GM23338 (cell line): ENCODE measurements at regions not wholly inside any gene's neighbourhood (a gene's known extent, or its start where the extent isn't known, plus 50 kb on each side); places are given as distances from the start of the nearest gene placed in this dataset.

ENCODE experiments used
- ATAC-seq: fragments of 200-7000 bp; cut with Tn5 transposase; 3 replicates; pipeline ENCODE4 v1.9.1; 2020
- DNase-seq: peaks from one replicate; pipeline ENCODE4 v3.0.0-alpha.2; 2015; ENCODE audit warnings: low spot score
- H2AFZ ChIP-seq: fragments of 200-600 bp; sonication (generic); 2 replicates; pipeline ENCODE4 v1.8.0; 2016; ENCODE audit warnings: antibody characterized with exemption, mild to moderate bottlenecking, moderate library complexity
- H3F3A ChIP-seq: fragments of 200-600 bp; sonication (generic); replicated peaks from 2 replicates; pipeline ENCODE4 v1.8.0; 2017; ENCODE audit warnings: antibody characterized with exemption, mixed run types, low read depth
- H3K27ac ChIP-seq: fragments of 200-600 bp; sonication (generic); 2 replicates; pipeline ENCODE4 v1.6.1; 2016; ENCODE audit warnings: low read depth
- H3K27me3 ChIP-seq: fragments of 200-600 bp; sonication (generic); 2 replicates; pipeline ENCODE4 v1.8.0; 2016; ENCODE audit warnings: mild to moderate bottlenecking, mixed run types, moderate library complexity; ENCODE audit not compliant: insufficient read depth
- H3K36me3 ChIP-seq: fragments of 200-600 bp; sonication (generic); 2 replicates; pipeline ENCODE4 v1.8.0; 2016; ENCODE audit warnings: mild to moderate bottlenecking; ENCODE audit not compliant: insufficient read depth
- H3K4me1 ChIP-seq: fragments of 200-600 bp; sonication (generic); 2 replicates; pipeline ENCODE4 v1.8.0; 2016; ENCODE audit warnings: mild to moderate bottlenecking, moderate library complexity; ENCODE audit not compliant: insufficient read depth
- H3K4me2 ChIP-seq: fragments of 200-600 bp; sonication (generic); 2 replicates; pipeline ENCODE4 v1.7.1; 2017; ENCODE audit warnings: mixed run types
- H3K4me3 ChIP-seq: fragments of 200-600 bp; sonication (generic); 2 replicates; pipeline ENCODE4 v1.6.1; 2016; ENCODE audit warnings: mixed run types
- H3K79me2 ChIP-seq: fragments of 200-600 bp; sonication (generic); replicated peaks from 2 replicates; pipeline ENCODE4 v1.8.0; 2017; ENCODE audit warnings: mild to moderate bottlenecking; ENCODE audit not compliant: insufficient read depth
- H3K9me2 ChIP-seq: fragments of 200-600 bp; sonication (generic); 2 replicates; pipeline ENCODE4 v1.8.0; 2017; ENCODE audit not compliant: insufficient read depth
- H4K20me1 ChIP-seq: fragments of 200-600 bp; sonication (generic); replicated peaks from 2 replicates; pipeline ENCODE4 v1.8.0; 2017; ENCODE audit warnings: mild to moderate bottlenecking; ENCODE audit not compliant: insufficient read depth
- H3K27ac Mint-ChIP-seq: 2 replicates; pipeline ENCODE4 v1.8.0; 2020; ENCODE audit warnings: inconsistent platforms, mild to moderate bottlenecking, moderate library complexity, mixed read lengths
- H3K27me3 Mint-ChIP-seq: 3 replicates; pipeline ENCODE4 v1.8.0; 2022; ENCODE audit warnings: low read depth, mild to moderate bottlenecking, moderate library complexity, mixed read lengths, inconsistent platforms; ENCODE audit not compliant: insufficient read depth, poor library complexity
- H3K36me3 Mint-ChIP-seq: 3 replicates; pipeline ENCODE4 v1.8.0; 2021; ENCODE audit warnings: low read depth, mild to moderate bottlenecking, inconsistent platforms, moderate library complexity, mixed read lengths
- H3K4me1 Mint-ChIP-seq: 3 replicates; pipeline ENCODE4 v1.8.0; 2020; ENCODE audit warnings: mild to moderate bottlenecking, inconsistent platforms, mixed read lengths
- H3K4me3 Mint-ChIP-seq: 3 replicates; pipeline ENCODE4 v1.8.0; 2021; ENCODE audit warnings: moderate library complexity, mild to moderate bottlenecking, inconsistent platforms, mixed read lengths
- H3K9me3 Mint-ChIP-seq: 3 replicates; pipeline ENCODE4 v1.8.0; 2020; ENCODE audit warnings: moderate library complexity, mild to moderate bottlenecking, inconsistent platforms, mixed read lengths
- CREB1 ChIP-seq: fragments of 250-450 bp; sonication (Bioruptor Pico); IDR thresholded peaks from 2 replicates; pipeline ENCODE4 v1.5.0; 2020; ENCODE audit warnings: low read depth, mild to moderate bottlenecking, moderate library complexity
- ETS1 ChIP-seq: IDR thresholded peaks from 2 replicates; pipeline ENCODE4 v1.6.1; 2016; ENCODE audit warnings: antibody characterized with exemption
- NANOG ChIP-seq: IDR thresholded peaks from 2 replicates; pipeline ENCODE4 v1.6.1; 2016; ENCODE audit warnings: antibody characterized with exemption, borderline replicate concordance
- STAT1 ChIP-seq: IDR thresholded peaks from one replicate; pipeline ENCODE4 v1.6.1; 2016; ENCODE audit warnings: antibody characterized with exemption; ENCODE audit not compliant: unreplicated experiment
- ZNF114 ChIP-seq: fragments of 250-450 bp; sonication (Bioruptor Pico); IDR thresholded peaks from 2 replicates; pipeline ENCODE4 v1.5.0; 2020; ENCODE audit warnings: mild to moderate bottlenecking, moderate library complexity
- ZNF331 ChIP-seq: fragments of 250-450 bp; sonication (Bioruptor Pico); IDR thresholded peaks from 2 replicates; pipeline ENCODE4 v1.5.0; 2020; ENCODE audit warnings: low read depth, mild to moderate bottlenecking, moderate library complexity
- TF ChIP-seq, protein P1 (sequence below): IDR thresholded peaks from one replicate; pipeline ENCODE4 v1.6.1; 2018; ENCODE audit warnings: antibody characterized with exemption; ENCODE audit not compliant: unreplicated experiment
- TF ChIP-seq, protein P2 (sequence below): fragments of 250-450 bp; sonication (Bioruptor Pico); IDR thresholded peaks from 2 replicates; pipeline ENCODE4 v1.5.0; 2020; ENCODE audit warnings: mild to moderate bottlenecking, moderate library complexity
- TF ChIP-seq, protein P3 (sequence below), 2 experiments: fragments of 200-600 bp in 1 of 2; sonication (generic) in 1 of 2; conservative IDR thresholded peaks; 2 replicates each; pipeline versions ENCODE4 v1.5.1 to v1.6.1; 2016 to 2017; ENCODE audit warnings: antibody characterized with exemption in 2 of 2, low read depth in 2 of 2, mild to moderate bottlenecking in 2 of 2, moderate library complexity in 1 of 2

- TF ChIP-seq, protein P1, sequence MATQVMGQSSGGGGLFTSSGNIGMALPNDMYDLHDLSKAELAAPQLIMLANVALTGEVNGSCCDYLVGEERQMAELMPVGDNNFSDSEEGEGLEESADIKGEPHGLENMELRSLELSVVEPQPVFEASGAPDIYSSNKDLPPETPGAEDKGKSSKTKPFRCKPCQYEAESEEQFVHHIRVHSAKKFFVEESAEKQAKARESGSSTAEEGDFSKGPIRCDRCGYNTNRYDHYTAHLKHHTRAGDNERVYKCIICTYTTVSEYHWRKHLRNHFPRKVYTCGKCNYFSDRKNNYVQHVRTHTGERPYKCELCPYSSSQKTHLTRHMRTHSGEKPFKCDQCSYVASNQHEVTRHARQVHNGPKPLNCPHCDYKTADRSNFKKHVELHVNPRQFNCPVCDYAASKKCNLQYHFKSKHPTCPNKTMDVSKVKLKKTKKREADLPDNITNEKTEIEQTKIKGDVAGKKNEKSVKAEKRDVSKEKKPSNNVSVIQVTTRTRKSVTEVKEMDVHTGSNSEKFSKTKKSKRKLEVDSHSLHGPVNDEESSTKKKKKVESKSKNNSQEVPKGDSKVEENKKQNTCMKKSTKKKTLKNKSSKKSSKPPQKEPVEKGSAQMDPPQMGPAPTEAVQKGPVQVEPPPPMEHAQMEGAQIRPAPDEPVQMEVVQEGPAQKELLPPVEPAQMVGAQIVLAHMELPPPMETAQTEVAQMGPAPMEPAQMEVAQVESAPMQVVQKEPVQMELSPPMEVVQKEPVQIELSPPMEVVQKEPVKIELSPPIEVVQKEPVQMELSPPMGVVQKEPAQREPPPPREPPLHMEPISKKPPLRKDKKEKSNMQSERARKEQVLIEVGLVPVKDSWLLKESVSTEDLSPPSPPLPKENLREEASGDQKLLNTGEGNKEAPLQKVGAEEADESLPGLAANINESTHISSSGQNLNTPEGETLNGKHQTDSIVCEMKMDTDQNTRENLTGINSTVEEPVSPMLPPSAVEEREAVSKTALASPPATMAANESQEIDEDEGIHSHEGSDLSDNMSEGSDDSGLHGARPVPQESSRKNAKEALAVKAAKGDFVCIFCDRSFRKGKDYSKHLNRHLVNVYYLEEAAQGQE = no peak
- no peak for TF ChIP-seq ETS1
These were observed 375.8 kb upstream of the AKR1E2 start (continued) for GRCh38 chr10:4450169-4450568.

DNA sequence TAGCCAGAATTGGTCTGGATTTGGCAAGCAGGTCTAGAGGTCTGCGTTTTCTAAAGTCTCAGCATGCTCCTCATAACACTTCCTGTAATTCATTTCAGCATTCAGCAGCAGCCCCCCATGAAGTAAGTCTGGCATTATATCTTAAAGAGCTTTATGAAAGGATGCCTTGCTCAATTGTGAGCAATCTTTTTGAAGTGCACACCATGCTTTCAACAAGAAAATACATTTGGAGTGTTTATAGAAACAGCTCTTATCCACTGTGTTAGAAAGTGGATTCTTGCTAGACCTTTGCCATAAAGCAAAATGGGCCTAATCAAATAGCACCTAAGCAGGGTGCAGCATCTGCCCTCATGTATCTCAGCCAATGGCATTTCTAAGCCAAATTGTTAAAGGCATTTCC, 378.0 kb upstream of the AKR1E2 start:
- peaks cover 12% of the 10 kb centered on the region for H3K4me1 Mint-ChIP-seq
- no peak overlapping the region for H3K27ac Mint-ChIP-seq
- H3K79me2 ChIP-seq = no peaks in the 10 kb centered on the region
- no peaks in the 10 kb centered on the region for H3K27me3 ChIP-seq
- no peaks in the 10 kb centered on the region for H3K36me3 Mint-ChIP-seq
- H2AFZ ChIP-seq = peak overlapping the region; percentile 66; the same call in 1 of the 2 replicates
- peaks cover 12% of the 10 kb centered on the region for H3K4me1 ChIP-seq
- no peak overlapping the region for H3K4me2 ChIP-seq
- no peak overlapping the region for H3K4me3 Mint-ChIP-seq
- no peaks in the 10 kb centered on the region for H3K9me3 Mint-ChIP-seq
- H3K9me2 ChIP-seq = peaks cover 9% of the 10 kb centered on the region; the same call in 1 of the 2 replicates
- H3K36me3 ChIP-seq = no peaks in the 10 kb centered on the region
- H3F3A ChIP-seq = no peaks in the 10 kb centered on the region
- H4K20me1 ChIP-seq = no peaks in the 10 kb centered on the region
- no peak overlapping the region for H3K27ac ChIP-seq
- no peak for ATAC-seq
- no peaks in the 10 kb centered on the region for H3K27me3 Mint-ChIP-seq
- no peak for DNase-seq
- H3K4me3 ChIP-seq = no peak overlapping the region
- TF ChIP-seq ETS1 (no peak), NANOG (no peak), ZNF331 (CRISPR knock-in tag) (no peak), CREB1 (CRISPR knock-in tag) (no peak), ZNF114 (no peak), STAT1 (no peak)
- TF ChIP-seq, protein P2, sequence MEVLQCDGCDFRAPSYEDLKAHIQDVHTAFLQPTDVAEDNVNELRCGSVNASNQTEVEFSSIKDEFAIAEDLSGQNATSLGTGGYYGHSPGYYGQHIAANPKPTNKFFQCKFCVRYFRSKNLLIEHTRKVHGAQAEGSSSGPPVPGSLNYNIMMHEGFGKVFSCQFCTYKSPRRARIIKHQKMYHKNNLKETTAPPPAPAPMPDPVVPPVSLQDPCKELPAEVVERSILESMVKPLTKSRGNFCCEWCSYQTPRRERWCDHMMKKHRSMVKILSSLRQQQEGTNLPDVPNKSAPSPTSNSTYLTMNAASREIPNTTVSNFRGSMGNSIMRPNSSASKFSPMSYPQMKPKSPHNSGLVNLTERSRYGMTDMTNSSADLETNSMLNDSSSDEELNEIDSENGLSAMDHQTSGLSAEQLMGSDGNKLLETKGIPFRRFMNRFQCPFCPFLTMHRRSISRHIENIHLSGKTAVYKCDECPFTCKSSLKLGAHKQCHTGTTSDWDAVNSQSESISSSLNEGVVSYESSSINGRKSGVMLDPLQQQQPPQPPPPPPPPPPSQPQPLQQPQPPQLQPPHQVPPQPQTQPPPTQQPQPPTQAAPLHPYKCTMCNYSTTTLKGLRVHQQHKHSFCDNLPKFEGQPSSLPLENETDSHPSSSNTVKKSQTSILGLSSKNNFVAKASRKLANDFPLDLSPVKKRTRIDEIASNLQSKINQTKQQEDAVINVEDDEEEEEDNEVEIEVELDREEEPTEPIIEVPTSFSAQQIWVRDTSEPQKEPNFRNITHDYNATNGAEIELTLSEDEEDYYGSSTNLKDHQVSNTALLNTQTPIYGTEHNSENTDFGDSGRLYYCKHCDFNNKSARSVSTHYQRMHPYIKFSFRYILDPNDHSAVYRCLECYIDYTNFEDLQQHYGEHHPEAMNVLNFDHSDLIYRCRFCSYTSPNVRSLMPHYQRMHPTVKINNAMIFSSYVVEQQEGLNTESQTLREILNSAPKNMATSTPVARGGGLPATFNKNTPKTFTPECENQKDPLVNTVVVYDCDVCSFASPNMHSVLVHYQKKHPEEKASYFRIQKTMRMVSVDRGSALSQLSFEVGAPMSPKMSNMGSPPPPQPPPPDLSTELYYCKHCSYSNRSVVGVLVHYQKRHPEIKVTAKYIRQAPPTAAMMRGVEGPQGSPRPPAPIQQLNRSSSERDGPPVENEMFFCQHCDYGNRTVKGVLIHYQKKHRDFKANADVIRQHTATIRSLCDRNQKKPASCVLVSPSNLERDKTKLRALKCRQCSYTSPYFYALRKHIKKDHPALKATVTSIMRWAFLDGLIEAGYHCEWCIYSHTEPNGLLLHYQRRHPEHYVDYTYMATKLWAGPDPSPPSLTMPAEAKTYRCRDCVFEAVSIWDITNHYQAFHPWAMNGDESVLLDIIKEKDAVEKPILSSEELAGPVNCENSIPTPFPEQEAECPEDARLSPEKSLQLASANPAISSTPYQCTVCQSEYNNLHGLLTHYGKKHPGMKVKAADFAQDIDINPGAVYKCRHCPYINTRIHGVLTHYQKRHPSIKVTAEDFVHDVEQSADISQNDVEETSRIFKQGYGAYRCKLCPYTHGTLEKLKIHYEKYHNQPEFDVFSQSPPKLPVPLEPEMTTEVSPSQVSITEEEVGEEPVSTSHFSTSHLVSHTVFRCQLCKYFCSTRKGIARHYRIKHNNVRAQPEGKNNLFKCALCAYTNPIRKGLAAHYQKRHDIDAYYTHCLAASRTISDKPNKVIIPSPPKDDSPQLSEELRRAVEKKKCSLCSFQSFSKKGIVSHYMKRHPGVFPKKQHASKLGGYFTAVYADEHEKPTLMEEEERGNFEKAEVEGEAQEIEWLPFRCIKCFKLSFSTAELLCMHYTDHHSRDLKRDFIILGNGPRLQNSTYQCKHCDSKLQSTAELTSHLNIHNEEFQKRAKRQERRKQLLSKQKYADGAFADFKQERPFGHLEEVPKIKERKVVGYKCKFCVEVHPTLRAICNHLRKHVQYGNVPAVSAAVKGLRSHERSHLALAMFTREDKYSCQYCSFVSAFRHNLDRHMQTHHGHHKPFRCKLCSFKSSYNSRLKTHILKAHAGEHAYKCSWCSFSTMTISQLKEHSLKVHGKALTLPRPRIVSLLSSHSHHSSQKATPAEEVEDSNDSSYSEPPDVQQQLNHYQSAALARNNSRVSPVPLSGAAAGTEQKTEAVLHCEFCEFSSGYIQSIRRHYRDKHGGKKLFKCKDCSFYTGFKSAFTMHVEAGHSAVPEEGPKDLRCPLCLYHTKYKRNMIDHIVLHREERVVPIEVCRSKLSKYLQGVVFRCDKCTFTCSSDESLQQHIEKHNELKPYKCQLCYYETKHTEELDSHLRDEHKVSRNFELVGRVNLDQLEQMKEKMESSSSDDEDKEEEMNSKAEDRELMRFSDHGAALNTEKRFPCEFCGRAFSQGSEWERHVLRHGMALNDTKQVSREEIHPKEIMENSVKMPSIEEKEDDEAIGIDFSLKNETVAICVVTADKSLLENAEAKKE = no peak
- TF ChIP-seq, protein P3, sequence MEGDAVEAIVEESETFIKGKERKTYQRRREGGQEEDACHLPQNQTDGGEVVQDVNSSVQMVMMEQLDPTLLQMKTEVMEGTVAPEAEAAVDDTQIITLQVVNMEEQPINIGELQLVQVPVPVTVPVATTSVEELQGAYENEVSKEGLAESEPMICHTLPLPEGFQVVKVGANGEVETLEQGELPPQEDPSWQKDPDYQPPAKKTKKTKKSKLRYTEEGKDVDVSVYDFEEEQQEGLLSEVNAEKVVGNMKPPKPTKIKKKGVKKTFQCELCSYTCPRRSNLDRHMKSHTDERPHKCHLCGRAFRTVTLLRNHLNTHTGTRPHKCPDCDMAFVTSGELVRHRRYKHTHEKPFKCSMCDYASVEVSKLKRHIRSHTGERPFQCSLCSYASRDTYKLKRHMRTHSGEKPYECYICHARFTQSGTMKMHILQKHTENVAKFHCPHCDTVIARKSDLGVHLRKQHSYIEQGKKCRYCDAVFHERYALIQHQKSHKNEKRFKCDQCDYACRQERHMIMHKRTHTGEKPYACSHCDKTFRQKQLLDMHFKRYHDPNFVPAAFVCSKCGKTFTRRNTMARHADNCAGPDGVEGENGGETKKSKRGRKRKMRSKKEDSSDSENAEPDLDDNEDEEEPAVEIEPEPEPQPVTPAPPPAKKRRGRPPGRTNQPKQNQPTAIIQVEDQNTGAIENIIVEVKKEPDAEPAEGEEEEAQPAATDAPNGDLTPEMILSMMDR (conservative IDR thresholded peaks at IDR 0.05; ENCODE audit: low read depth in 2 of 2) = no peak
